Activated CD8-positive, alpha-beta memory T cell treated with anti-CD3 and anti-CD28 coated beads for 24 hours (primary cell): ENCODE measurements at regions not wholly inside any gene's neighbourhood (a gene's known extent, or its start where the extent isn't known, plus 50 kb on each side); places are given as distances from the start of the nearest gene placed in this dataset.

ENCODE experiments used
- DNase-seq: peaks from one replicate; pipeline ENCODE4 v3.0.0-alpha.2; 2020

DNA sequence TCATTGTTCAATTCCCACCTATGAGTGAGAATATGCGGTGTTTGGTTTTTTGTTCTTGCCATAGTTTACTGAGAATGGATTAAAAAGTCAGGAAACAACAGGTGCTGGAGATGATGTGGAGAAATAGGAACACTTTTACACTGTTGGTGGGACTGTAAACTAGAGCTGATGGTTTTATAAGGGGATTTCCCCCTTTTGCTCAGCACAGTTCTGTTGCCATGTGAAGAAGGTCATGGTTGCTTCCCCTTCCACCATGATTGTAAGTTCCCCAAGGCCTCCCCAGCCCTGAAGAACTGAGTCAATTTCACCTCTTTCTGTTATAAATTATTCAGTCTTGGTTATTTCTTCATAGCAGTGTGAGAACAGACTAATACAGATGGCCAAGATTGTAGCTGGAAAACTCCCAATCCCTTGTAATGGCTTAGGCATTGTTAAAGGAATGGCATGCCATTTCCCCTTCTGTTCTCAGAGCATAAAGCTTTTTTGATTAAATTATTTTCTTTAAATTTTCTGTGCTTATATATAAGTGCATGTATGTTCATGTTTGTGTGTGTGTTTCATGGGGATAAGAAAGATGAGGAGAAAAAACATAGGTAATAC, 144.8 kb downstream of the BACH1 start:
- no peak for DNase-seq

DNA sequence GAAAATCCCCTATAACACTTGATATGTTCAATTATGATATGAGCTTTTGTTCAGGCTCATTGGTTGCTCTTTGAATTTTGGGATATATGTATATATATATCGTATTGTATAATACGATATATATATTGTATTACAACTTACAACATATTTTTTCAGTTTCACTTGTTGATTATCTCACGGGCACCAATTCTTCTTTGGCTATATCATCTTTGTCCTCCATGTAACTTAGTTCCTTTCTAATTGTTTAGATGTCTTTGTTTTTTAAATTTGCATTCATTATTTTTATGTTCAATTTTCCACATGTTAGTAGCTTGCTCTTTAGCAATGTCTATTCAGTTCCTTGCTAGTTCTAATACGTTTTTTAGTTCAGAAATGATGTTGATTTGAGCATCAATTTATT, 150.0 kb downstream of the BACH1 start:
- DNase-seq = no peak

DNA sequence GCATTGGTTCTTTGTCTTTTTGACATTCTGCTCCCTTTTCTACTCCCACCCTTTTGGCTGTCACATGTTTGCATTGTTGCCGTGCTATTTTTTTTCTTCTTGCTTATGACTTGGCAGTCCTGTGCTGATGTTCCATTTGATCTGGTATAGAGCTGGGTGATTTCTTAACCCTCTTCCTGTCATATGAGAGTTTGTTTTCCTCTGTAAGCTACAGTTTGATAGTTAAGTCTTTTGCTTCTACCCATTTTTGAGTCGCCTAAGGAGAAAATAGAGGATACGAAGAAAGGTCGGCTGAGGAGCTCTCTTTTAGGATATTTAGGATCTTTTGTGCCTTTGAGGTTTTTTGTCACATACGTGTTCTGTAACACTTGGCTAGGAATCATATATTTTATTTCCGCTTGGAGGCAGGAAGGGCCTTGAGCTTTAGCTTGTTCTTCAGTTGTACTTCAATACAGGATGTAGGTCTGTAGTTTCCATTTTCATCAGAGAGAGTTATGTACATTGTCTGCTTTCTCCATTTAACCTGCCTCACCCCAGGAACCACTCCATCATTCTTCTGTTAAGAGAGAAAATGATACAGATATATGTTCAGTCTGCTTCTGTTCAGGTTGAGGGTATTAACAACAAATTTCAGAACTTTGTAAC, 150.7 kb downstream of the BACH1 start:
- no peak for DNase-seq

DNA sequence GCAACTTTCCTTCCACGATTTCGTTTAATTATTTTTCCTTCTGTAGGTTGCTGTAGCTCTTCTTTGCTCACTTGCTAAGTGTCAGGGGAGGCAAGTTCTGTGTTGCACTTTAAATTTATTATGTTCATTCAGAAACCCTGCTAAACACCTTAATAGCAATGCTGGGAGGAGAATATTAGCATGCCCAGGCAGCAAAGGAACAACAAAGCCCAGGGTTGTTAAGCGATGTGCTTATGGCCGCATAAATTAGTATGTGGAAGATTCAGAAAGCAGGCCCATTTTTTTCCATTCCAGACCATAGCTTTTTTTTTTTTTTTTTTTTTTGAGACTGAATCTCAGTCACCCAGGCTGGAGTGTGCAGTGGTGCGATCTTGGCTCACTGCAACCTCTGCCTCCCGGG, 151.3 kb downstream of the BACH1 start:
- DNase-seq = no peak

DNA sequence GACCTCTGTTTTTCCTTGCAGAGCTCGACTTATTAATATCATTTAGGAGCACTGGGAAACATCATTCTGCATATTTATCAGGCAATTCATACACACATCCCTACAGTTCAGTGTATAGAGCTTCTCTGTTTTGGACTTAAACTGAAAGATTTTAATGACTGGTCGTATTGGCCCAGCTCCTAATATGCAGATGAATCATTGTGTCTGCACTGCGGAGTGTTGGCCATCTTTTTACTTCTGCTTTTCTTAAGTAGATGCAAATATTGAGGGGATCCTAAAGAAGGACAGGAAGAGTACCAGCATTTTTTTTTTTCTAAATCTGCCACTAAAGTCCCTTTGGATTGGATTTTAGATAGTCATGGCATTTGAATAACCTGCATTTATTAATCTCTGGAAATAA, 154.8 kb downstream of the BACH1 start:
- no peak for DNase-seq

DNA sequence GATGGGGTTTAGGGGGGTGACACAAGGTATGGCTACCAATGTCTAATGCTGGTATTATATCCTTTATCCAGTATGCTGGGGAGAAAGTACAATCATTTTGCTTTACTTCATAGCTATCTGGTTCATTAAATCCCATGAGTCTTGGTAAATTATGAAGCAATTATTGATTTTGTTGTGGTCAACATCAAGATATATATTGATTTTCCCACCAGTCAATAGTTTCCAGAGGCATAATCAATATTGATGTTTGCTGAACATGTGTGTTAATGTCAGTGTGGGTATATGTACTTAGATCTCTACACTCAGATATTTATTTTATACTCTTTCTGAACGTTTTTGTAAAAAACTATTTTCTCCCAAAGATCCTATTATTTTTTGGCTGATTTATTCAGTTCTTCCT, 155.5 kb downstream of the BACH1 start:
- DNase-seq = no peak

DNA sequence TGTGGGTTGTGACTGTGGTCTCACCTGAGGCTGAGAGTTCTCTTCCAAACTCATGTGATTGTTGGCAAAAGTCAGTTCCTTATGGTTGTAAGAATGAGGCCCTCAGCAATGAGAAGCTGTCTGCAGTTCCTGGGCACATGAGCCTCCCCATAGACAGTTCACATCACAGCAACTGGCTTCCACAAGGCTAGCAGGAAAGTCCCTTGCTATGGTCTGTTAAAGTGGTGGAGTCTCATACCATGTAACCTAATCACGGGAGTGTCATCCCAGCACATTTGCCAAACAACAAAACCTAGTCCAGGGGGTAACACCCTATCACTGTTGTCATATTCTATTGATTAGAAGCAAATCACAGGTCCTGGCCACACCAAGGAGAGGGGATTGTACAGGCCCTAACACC, 163.8 kb downstream of the BACH1 start:
- DNase-seq = no peak

DNA sequence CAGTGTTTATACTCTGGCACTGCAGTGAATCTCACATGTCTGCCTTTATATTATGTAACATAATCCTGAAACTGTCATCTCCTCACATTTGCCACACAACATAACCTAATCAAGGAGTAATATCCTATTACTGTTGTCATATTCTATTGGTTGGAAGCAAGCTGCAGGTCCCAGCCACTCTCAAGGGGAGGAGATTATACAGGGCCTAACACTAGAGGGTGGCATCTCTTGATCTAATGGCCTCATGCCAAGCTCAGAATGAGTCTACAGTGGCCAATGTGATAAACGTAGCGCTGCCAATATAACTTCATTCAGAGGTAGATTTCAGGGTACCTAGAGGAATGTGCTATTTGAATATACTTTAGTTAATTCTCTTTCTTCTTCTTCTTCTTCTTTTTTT, 166.8 kb downstream of the BACH1 start:
- DNase-seq = no peak

DNA sequence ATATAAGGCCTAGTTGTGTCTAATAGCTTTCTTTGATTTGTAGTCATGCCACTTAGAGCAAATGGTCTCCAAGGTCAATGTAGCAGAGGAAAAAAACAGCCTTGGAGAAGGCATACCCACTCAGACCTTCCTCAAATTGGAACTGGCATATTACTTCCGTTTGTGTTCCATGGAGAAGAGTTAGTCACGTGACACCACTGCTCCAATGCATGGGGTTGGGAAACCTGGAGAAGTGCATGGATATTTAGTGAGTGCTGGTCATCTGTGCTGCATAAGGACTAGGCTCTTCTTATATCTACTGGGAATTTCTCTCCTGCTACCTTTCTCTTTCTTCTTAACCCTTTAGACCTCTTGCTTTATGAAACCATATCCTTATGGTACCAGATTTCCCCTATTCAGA, 167.8 kb downstream of the BACH1 start:
- no peak for DNase-seq

DNA sequence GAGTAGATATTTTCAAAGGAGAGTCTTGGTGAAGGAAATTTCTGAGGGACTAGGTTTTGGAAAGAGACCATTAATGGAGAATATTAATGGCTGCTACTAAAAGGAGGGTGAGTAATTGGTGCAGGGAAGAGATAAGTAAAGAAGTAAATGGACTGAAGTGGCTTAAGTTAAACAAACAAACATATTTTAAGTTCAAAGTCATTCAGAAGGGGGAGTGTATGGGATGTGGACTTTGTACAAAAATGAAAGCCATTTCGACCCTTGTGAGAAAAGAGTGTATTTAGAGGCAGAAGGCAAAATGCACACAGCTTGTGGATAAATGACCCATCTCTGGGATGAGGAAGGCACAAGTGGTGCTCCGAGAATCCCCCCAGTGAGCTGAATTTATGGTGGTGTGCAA, 171.7 kb downstream of the BACH1 start:
- no peak for DNase-seq

DNA sequence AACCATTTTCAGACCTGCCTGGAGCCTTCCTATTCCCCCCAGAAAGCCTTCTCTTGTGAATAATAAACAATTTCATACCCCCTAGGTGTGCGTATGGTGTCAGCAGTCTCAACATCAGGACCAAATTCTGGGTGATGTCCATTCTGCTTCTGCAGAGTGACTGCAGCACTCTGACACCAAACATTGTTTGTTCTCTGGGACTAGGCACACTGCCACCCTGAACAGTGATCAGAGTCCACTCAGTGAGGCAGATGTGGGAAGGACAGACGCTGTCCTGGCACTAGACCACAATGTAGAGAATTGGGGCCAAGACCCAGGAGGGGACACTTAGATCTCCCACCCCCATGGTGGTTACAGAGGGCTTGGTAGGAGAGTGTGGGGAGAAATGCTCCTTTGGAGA, 175.1 kb downstream of the BACH1 start:
- no peak for DNase-seq

DNA sequence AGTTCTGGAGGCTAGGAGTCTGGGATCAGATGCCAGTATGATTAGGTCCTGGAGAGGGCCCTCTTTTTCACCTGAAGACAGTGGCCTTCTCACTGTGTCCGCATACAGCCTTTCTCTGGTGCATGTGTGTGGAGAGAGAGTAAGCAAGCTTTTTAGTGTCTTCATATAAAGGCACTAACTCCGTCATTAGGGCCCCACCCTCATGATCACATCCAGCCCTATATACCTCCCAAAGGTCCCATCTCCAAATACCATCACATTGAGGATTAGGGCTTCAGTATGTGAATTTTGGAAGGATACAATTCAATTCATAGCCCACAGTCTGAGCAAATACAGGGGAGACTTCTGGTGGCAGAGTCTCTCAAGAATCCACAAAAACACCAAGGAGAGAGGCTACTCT, 176.6 kb downstream of the BACH1 start:
- no peak for DNase-seq

DNA sequence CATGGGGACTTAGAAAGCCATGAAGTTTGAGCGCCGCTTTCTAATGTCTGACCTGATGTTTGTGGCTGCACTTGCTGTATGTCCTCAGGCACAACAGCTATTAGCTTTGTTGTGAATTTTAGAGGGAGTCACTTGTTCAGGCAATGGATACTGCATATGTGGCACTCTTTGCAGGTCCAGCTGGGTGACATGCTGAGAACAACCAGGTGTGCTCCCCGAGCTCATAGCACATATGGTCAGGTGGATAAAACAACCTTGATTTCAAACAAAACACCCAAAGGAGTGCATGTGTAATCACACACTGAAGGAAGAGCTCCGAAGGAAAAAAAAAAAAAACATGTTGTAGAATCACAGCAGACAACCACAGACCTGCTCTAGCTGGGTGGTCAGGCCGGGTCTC, 178.6 kb downstream of the BACH1 start:
- DNase-seq = no peak

DNA sequence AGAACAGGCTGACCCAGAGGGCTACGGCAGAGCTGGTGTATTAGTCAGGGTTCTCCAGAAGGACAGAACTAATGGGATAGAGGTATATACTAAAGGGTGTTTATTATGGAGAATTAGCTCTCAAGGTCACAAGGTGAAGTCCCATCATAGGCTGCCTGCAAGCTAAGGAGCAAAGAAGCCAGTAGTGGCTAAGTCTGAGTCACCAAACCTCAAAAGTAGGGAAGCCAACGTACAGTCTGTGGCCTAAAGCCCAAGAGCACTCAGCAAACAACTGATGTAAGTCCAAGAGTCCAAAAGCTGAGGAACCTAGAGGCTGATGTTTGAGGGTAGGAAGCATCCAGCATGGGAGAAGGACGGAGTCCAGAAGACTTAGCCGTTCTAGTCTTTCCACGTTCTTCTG, 179.2 kb downstream of the BACH1 start:
- DNase-seq = no peak

DNA sequence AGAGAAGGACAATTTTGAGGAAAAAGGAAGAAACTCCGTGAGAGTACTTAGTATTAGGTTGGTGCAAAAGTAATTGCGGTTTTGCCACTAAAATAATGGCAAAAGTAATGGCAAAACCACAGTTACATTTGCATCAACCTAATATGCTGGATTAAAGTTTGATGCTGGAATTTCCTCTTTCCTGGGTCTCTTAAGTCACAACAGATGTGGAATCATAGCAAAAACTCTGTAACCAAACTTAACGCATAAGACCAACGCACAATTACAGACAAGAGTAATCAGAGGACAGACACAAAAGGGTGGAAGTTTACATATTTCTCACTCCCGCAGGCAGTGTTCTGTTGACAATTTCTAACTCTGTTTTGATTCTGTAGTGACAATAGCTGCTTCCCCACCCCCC, 182.4 kb downstream of the BACH1 start:
- DNase-seq = no peak

DNA sequence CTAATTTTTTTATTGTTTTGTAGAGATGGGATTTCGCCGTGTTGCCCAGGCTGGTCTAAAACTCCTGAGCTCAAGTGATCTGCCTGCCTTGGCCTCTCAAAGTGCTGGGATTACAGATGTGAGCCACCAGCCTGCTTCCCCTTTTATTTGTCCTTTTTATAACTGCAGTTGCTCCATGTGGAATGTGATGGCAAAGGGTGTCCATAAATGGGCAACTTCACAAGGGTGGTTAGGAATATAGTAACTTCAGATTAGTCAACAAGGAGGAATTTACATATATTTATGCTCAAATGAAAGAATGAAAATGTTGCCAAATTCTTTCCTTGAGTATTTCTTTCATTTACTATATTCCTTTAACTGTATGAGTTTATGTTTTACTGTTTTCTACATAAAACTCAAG, 182.9 kb downstream of the BACH1 start:
- no peak for DNase-seq

DNA sequence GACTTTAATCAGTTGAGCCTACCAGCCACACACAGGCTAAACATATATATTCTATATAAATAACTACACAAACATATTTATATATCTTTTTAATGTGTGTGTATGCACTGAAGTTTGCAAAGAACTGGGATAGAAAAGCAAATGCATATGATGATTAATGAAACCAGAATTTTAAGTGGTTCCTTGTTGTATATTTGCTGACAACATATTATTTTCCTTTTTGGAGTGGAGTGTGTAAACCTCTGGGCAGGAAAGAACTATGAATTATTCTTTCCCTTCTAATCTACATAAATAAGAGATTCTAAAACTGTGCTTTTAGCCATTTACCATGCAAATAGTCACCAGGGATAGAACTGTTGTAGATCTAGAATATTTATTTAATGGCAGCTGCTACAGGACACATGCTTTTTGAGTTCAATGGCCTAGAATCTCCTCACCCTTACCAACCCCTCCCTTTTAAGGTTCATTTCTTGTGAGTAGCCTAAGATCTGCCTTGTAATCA, 187.6 kb downstream of the BACH1 start:
- DNase-seq = no peak
